ENCODE measurements at regions not wholly inside any gene's neighbourhood (a gene's known extent, or its start where the extent isn't known, plus 50 kb on each side); places are given as distances from the start of the nearest gene placed in this dataset.

DNA sequence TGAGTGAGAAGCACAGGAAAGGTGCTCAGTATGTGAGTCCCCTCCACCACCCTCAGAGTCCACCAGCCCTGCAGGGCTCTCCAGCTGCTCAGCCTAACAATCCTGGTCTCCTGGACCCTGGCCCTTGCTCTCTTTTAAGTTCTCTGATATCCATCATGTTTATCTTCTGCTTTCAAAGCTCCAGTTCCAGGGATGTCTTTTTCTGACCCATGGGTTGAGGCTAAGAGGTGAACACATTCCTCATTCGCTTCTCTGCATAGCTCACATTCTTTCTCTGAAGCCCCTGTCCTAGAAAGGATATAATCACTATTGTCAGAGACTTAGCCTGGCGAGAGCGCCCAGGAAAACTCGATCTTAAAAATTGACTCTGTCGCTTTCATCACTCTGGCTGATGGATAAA lies 86.4 kb downstream of the ARL4C start (continued):
- TF ChIP-seq TEAD3 (CRISPR knock-in tag; optimal IDR thresholded peaks at IDR 0.05; ENCODE audit: borderline replicate concordance) (peak; percentile 97), KAT8 (CRISPR knock-in tag; IDR thresholded peaks at IDR 0.05) (no peak), NR0B2 (CRISPR knock-in tag; IDR thresholded peaks at IDR 0.05) (no peak), SOX13 (IDR thresholded peaks at IDR 0.05) (no peak), SOX13 (CRISPR knock-in tag; conservative IDR thresholded peaks at IDR 0.05 in 1 of 2, IDR thresholded peaks at IDR 0.05 in 1 of 2) (peak in 1 of 2 experiments; percentile 62; a peak in 2 of 4 replicates), SOX6 (IDR thresholded peaks at IDR 0.05) (no peak), SOX6 (CRISPR knock-in tag; IDR thresholded peaks at IDR 0.05) (peak; percentile 45; the same call in 1 of the 2 replicates), SP2 (CRISPR knock-in tag; IDR thresholded peaks at IDR 0.05) (no peak), ZNF770 (CRISPR knock-in tag; IDR thresholded peaks at IDR 0.05) (no peak), ZNF614 (CRISPR knock-in tag; IDR thresholded peaks at IDR 0.05; ENCODE audit: borderline replicate concordance) (peak; percentile 48; the same call in 1 of the 2 replicates), THYN1 (CRISPR knock-in tag; IDR thresholded peaks at IDR 0.05; ENCODE audit: borderline replicate concordance, low read depth) (no peak), TCF7 (IDR thresholded peaks at IDR 0.05; ENCODE audit: low read depth) (peak; percentile 65), SOX5 (CRISPR knock-in tag; IDR thresholded peaks at IDR 0.05; ENCODE audit: borderline replicate concordance) (peak; percentile 59), MTA1 (CRISPR knock-in tag; IDR thresholded peaks at IDR 0.05; ENCODE audit: borderline replicate concordance) (0 out of 2 replicates have a peak, but pooled peaks have one; percentile 28), MBD4 (IDR thresholded peaks at IDR 0.05; ENCODE audit: borderline replicate concordance, low read length) (no peak), TEAD2 (CRISPR knock-in tag; IDR thresholded peaks at IDR 0.05) (no peak), RCOR2 (CRISPR knock-in tag; IDR thresholded peaks at IDR 0.05) (0 out of 2 replicates have a peak, but pooled peaks have one; percentile 25), ZSCAN29 (CRISPR knock-in tag; conservative IDR thresholded peaks at IDR 0.05) (no peak), HNF4G (IDR thresholded peaks at IDR 0.05; ENCODE audit: borderline replicate concordance, low read depth, low read length) (peak; percentile 63), HNF4G (CRISPR knock-in tag; IDR thresholded peaks at IDR 0.05; ENCODE audit: borderline replicate concordance, low read depth) (no peak), ZNF768 (CRISPR knock-in tag; IDR thresholded peaks at IDR 0.05) (no peak)
- TF ChIP-seq, protein P1, sequence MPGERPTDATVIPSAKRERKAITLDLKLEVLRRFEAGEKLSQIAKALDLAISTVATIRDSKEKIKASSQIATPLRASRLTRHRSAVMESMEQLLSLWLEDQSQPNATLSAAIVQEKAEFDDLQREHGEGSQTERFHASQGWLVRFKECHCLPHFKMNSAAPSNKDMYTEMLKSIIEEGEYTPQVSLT (CRISPR knock-in tag; IDR thresholded peaks at IDR 0.05; ENCODE audit: borderline replicate concordance, low read depth) = no peak

Data from HepG2 (cell line).